Keratinocyte (primary cell): ENCODE measurements at regions not wholly inside any gene's neighbourhood (a gene's known extent, or its start where the extent isn't known, plus 50 kb on each side); places are given as distances from the start of the nearest gene placed in this dataset.

Experiments
- DNase-seq: peaks from one replicate; pipeline ENCODE4 v3.0.0-alpha.2; 2011; ENCODE audit warnings: low read depth, missing footprints, low spot score
- FAIRE-seq: peaks from 2 replicates; lab custom pipeline; 2011; peaks lifted over from hg19 to GRCh38; lab: Jason Lieb, UNC
- H2AFZ ChIP-seq: 2 replicates; pipeline ENCODE4 v1.6.0; 2012; ENCODE audit warnings: low read length, control low read depth, inconsistent platforms; ENCODE audit not compliant: control insufficient read depth
- H3K27ac ChIP-seq: 2 replicates; pipeline ENCODE4 v1.5.1; 2011; ENCODE audit warnings: low read length; ENCODE audit not compliant: control insufficient read depth, insufficient read depth
- H3K27me3 ChIP-seq: 3 replicates; pipeline ENCODE4 v1.6.0; 2011; ENCODE audit warnings: low read length; ENCODE audit not compliant: control insufficient read depth, insufficient read depth; ENCODE audit errors: extremely low read depth
- H3K36me3 ChIP-seq, 2 experiments: 2 replicates in 1 of 2; 3 replicates in 1 of 2; pipeline ENCODE4 v1.5.1; 2011; ENCODE audit warnings: low read length in 2 of 2, mild to moderate bottlenecking in 1 of 2; ENCODE audit not compliant: control insufficient read depth in 2 of 2, insufficient read depth in 2 of 2; ENCODE audit errors: extremely low read depth in 1 of 2
- H3K4me1 ChIP-seq: 3 replicates; pipeline ENCODE4 v1.5.1; 2011; ENCODE audit warnings: low read length; ENCODE audit not compliant: control insufficient read depth, insufficient read depth; ENCODE audit errors: extremely low read depth
- H3K4me2 ChIP-seq: 3 replicates; pipeline ENCODE4 v1.6.0; 2011; ENCODE audit warnings: low read depth, low read length; ENCODE audit not compliant: control insufficient read depth, insufficient read depth; ENCODE audit errors: extremely low read depth
- H3K4me3 ChIP-seq, 3 experiments: fragments of 200-600 bp in 1 of 3; sonication (generic) in 1 of 3; 2 replicates in 2 of 3; 3 replicates in 1 of 3; pipeline ENCODE4 v1.5.1; 2011 to 2016; ENCODE audit warnings: low read length in 3 of 3, mild to moderate bottlenecking in 3 of 3, control low read depth in 2 of 3, inconsistent platforms in 1 of 3, low read depth in 1 of 3, mixed read lengths in 1 of 3, mixed run types in 1 of 3, moderate library complexity in 1 of 3; ENCODE audit not compliant: control insufficient read depth in 2 of 3, insufficient read depth in 2 of 3; ENCODE audit errors: extremely low read depth in 1 of 3
- H3K79me2 ChIP-seq: 2 replicates; pipeline ENCODE4 v1.6.0; 2012; ENCODE audit warnings: low read length; ENCODE audit not compliant: control insufficient read depth, insufficient read depth
- H3K9ac ChIP-seq: 3 replicates; pipeline ENCODE4 v1.6.0; 2011; ENCODE audit warnings: low read length; ENCODE audit not compliant: control insufficient read depth, insufficient read depth; ENCODE audit errors: extremely low read depth
- H3K9me1 ChIP-seq: 3 replicates; pipeline ENCODE4 v1.6.0; 2011; ENCODE audit warnings: low read length; ENCODE audit not compliant: control insufficient read depth, insufficient read depth; ENCODE audit errors: extremely low read depth
- H3K9me3 ChIP-seq: 2 replicates; pipeline ENCODE4 v1.5.1; 2012; ENCODE audit warnings: low read depth, low read length; ENCODE audit not compliant: control insufficient read depth
- H4K20me1 ChIP-seq: 3 replicates; pipeline ENCODE4 v1.6.0; 2011; ENCODE audit warnings: low read length; ENCODE audit not compliant: control insufficient read depth, insufficient read depth; ENCODE audit errors: extremely low read depth
- EZH2 ChIP-seq: IDR thresholded peaks from one replicate; pipeline ENCODE4 v1.6.1; 2012; ENCODE audit warnings: inconsistent platforms, mild to moderate bottlenecking, low read length, moderate library complexity
- dilution Hi-C: fragments of 300-500 bp; cut with MboI; formaldehyde crosslinking; loops from one replicate; pipeline ENCODE4 v1.7.0; 2020; ENCODE audit warnings: low sequenced_read_pairs; ENCODE audit not compliant: extremely low pct_ligation_motif_present
- TF ChIP-seq, protein P1 (sequence below), 3 experiments: IDR thresholded peaks in 1 of 3; conservative IDR thresholded peaks in 1 of 3; optimal IDR thresholded peaks in 1 of 3; 2 replicates in 2 of 3; 3 replicates in 1 of 3; pipeline versions ENCODE3 to v1.5.1; 2011; ENCODE audit warnings: low read length in 3 of 3, mild to moderate bottlenecking in 3 of 3, moderate library complexity in 2 of 3, control low read depth in 1 of 3, inconsistent platforms in 1 of 3; ENCODE audit not compliant: insufficient read depth in 2 of 3; ENCODE audit errors: extremely low read depth in 1 of 3

DNA sequence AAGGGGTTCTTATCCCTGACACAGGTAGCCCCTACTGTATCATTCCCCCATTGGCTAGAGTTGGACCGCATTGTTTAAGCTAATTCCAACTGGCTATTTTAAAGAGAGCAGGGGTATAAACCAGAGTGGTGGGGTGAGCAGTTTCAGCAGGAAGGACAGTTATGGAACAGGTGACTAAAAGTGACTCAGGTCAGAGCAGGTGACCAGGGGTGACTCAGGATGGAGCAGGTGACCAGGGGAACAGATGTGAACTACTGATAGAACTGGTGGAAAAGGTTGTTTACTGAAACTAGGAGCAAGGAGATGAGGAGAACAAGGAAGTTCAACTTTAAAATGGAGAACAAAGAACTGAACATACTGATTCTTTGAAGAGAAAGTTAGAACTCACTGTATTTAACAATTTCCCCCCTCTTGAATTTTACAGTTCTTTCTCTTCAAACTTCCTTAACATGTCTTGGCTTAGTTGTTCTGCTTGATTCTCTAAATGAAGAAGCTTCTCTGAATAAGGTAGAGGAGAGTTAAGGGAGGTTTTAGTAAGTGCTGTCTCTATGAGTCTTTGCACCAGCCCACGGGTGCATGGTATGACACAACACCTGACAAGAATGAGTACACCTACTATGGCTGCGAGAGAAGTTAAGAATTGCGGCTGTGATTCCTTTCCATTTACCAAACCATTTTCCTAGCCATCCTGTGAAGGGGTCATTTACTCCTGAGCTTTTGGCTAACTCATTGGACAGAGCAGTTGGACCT is 83.4 kb upstream of the WNT7A start:
- Histone ChIP-seq H3K27ac (no peak overlapping the region), H3K4me2 (no peak overlapping the region), H4K20me1 (no peaks in the 10 kb centered on the region), H3K27me3 (peaks cover 3% of the 10 kb centered on the region), H3K79me2 (no peaks in the 10 kb centered on the region), H3K9me1 (no peaks in the 10 kb centered on the region), H3K4me1 (peaks cover 6% of the 10 kb centered on the region), H2AFZ (no peak overlapping the region), H3K9ac (no peak overlapping the region), H3K36me3 (no peaks in the 10 kb centered on the region), H3K4me3 (no peak overlapping the region), H3K9me3 (no peaks in the 10 kb centered on the region)
- TF ChIP-seq, protein P1, sequence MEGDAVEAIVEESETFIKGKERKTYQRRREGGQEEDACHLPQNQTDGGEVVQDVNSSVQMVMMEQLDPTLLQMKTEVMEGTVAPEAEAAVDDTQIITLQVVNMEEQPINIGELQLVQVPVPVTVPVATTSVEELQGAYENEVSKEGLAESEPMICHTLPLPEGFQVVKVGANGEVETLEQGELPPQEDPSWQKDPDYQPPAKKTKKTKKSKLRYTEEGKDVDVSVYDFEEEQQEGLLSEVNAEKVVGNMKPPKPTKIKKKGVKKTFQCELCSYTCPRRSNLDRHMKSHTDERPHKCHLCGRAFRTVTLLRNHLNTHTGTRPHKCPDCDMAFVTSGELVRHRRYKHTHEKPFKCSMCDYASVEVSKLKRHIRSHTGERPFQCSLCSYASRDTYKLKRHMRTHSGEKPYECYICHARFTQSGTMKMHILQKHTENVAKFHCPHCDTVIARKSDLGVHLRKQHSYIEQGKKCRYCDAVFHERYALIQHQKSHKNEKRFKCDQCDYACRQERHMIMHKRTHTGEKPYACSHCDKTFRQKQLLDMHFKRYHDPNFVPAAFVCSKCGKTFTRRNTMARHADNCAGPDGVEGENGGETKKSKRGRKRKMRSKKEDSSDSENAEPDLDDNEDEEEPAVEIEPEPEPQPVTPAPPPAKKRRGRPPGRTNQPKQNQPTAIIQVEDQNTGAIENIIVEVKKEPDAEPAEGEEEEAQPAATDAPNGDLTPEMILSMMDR (optimal IDR thresholded peaks at IDR 0.05 in 1 of 3, IDR thresholded peaks at IDR 0.05 in 1 of 3, conservative IDR thresholded peaks at IDR 0.05 in 1 of 3; ENCODE audit: extremely low read depth in 1 of 3, insufficient read depth in 2 of 3, low read length in 3 of 3): no peak
- TF ChIP-seq EZH2: no peak
- dilution Hi-C loops: no loop called here
- FAIRE-seq (no peak), DNase-seq (no peak)

DNA sequence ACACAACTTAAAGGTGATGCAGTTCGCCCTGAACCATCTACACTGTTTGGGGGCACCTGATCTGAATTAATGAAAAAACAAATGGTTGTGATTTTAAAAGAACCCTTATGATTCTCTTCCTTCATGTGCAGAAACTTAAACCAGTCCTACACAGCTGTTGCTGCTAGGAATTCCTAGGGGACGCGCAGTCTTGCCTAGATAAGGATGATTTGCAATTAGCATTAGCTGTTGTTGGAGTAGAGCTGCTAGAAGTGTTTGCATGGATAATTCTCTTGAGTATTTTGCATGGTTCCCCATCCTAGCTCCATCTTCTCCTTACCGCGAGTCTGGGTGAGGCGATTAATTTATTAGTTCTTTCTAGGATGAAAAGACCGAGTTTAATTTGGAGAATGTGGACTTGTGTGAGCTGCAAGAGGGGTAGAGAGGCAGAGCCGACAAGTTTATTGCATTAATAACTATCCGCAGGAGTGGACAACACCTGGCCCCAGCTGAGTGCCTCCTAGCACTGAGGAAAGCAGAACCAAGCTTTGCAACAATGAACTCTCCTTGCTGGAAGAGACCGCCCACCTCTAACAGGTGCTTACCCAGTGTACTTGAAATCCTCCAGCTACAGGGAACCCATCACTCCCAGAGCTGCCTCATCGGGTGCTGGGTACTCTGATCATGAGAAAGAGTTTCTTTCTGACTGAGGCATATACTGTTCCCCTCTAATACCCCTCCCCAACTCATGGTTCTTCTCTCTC is 75.0 kb upstream of the WNT7A start:
- H3K9me3 ChIP-seq: no peaks in the 10 kb centered on the region
- H3K4me1 ChIP-seq: no peaks in the 10 kb centered on the region
- H3K36me3 ChIP-seq: no peaks in the 10 kb centered on the region
- no peak overlapping the region for H3K9ac ChIP-seq
- no peak for TF ChIP-seq EZH2
- TF ChIP-seq, protein P1 (optimal IDR thresholded peaks at IDR 0.05 in 1 of 3, IDR thresholded peaks at IDR 0.05 in 1 of 3, conservative IDR thresholded peaks at IDR 0.05 in 1 of 3; ENCODE audit: extremely low read depth in 1 of 3, insufficient read depth in 2 of 3, low read length in 3 of 3): no peak
- no peak for DNase-seq
- no peak overlapping the region for H3K4me3 ChIP-seq
- no peak overlapping the region for H3K4me2 ChIP-seq
- H4K20me1 ChIP-seq: no peaks in the 10 kb centered on the region
- H3K79me2 ChIP-seq: no peaks in the 10 kb centered on the region
- H3K27ac ChIP-seq: no peak overlapping the region
- H2AFZ ChIP-seq: no peak overlapping the region
- FAIRE-seq: no peak
- dilution Hi-C loops: no loop called here
- no peaks in the 10 kb centered on the region for H3K27me3 ChIP-seq
- no peaks in the 10 kb centered on the region for H3K9me1 ChIP-seq
